CD4-positive, alpha-beta T cell (primary cell): ENCODE measurements at regions not wholly inside any gene's neighbourhood (a gene's known extent, or its start where the extent isn't known, plus 50 kb on each side); places are given as distances from the start of the nearest gene placed in this dataset.

Source experiments
- ATAC-seq: fragments of 200-7000 bp; cut with Tn5 transposase; one replicate; pipeline ENCODE4 v1.10.0; 2022; ENCODE audit warnings: mild to moderate bottlenecking; ENCODE audit not compliant: poor library complexity
- CTCF ChIA-PET: fragments of 350-600 bp; sonication (Branson Sonifier 250); formaldehyde crosslinking; loops from one replicate; lab custom pipeline; 2021; ENCODE audit warnings: antibody characterized with exemption, inconsistent platforms; lab: Charles Lee
- POLR2A ChIA-PET: fragments of 350-600 bp; sonication (Branson Sonifier 250); formaldehyde crosslinking; loops from one replicate; lab custom pipeline; 2021; ENCODE audit warnings: antibody characterized with exemption, inconsistent platforms; lab: Charles Lee
- DNase-seq, 14 experiments: peaks; one replicate each; pipeline ENCODE4 v3.0.0-alpha.2; 2013 to 2020; ENCODE audit warnings: mixed read lengths in 2 of 14
- H3K27ac ChIP-seq, 2 donors: one replicate each; pipeline versions ENCODE4 v1.5.1 to v1.7.0; 2013; ENCODE audit warnings: low read length in 2 of 2, low read depth in 1 of 2, mild to moderate bottlenecking in 1 of 2
- H3K27me3 ChIP-seq, 2 experiments: 1 replicate in 1 of 2; 2 replicates in 1 of 2; pipeline versions ENCODE4 v1.6.1 to v1.7.0; 2013; ENCODE audit warnings: low read length in 2 of 2, control low read depth in 1 of 2, mild to moderate bottlenecking in 1 of 2, moderate library complexity in 1 of 2; ENCODE audit not compliant: insufficient read depth in 2 of 2, control insufficient read depth in 1 of 2
- H3K36me3 ChIP-seq: one replicate; pipeline ENCODE4 v1.6.1; 2013; ENCODE audit warnings: low read length, control low read depth; ENCODE audit not compliant: insufficient read depth
- H3K4me1 ChIP-seq: one replicate; pipeline ENCODE4 v1.6.1; 2013; ENCODE audit warnings: low read length, control low read depth; ENCODE audit not compliant: insufficient read depth
- H3K4me3 ChIP-seq: one replicate; pipeline ENCODE4 v1.5.1; 2013; ENCODE audit warnings: mild to moderate bottlenecking, low read length, moderate library complexity
- H3K9me3 ChIP-seq, 2 experiments: 1 replicate in 1 of 2; 2 replicates in 1 of 2; pipeline versions ENCODE4 v1.6.1 to v1.7.0; 2013; ENCODE audit warnings: low read length in 2 of 2, mild to moderate bottlenecking in 2 of 2, control low read depth in 1 of 2, moderate library complexity in 1 of 2; ENCODE audit not compliant: control insufficient read depth in 1 of 2, insufficient read depth in 1 of 2
- H3K27ac Mint-ChIP-seq: one replicate; pipeline ENCODE4 v1.8.0; 2020; ENCODE audit warnings: mixed read lengths
- H3K27me3 Mint-ChIP-seq: one replicate; pipeline ENCODE4 v1.8.0; 2021; ENCODE audit warnings: mixed read lengths
- H3K36me3 Mint-ChIP-seq: one replicate; pipeline ENCODE4 v1.8.0; 2021; ENCODE audit warnings: low read depth, mixed read lengths
- H3K4me1 Mint-ChIP-seq: one replicate; pipeline ENCODE4 v1.8.0; 2021; ENCODE audit warnings: low read depth, mixed read lengths
- H3K4me3 Mint-ChIP-seq: one replicate; pipeline ENCODE4 v1.8.0; 2020; ENCODE audit warnings: mild to moderate bottlenecking, mixed read lengths
- H3K9me3 Mint-ChIP-seq: one replicate; pipeline ENCODE4 v1.8.0; 2020; ENCODE audit warnings: mixed read lengths
- CTCF ChIP-seq: fragments of 200-600 bp; IDR thresholded peaks from one replicate; pipeline ENCODE4 v1.8.0; 2022; ENCODE audit warnings: antibody characterized with exemption, mild to moderate bottlenecking
- intact Hi-C, 2 experiments: fragments of 100-400 bp; cut with DNase I in 1 of 2; cut with micrococcal nuclease in 1 of 2; formaldehyde crosslinking; loops; one replicate each; pipeline versions ENCODE4 v1.15.1 to v1.9.0; 2023 to 2025; cut with DNase I, micrococcal nuclease

- CTCF ChIA-PET: no interaction called here
- Histone ChIP-seq H3K4me1 (no peaks in the 10 kb centered on the region), H3K4me3 (no peak overlapping the region), H3K27ac (no peak overlapping the region), H3K9me3 (no peaks in the 10 kb centered on the region), H3K36me3 (no peaks in the 10 kb centered on the region), H3K27me3 (no peaks in the 10 kb centered on the region)
- intact Hi-C loops: no loop called here
- Mint-ChIP-seq H3K27ac (no peak overlapping the region), H3K9me3 (peaks cover 5% of the 10 kb centered on the region), H3K4me1 (no peaks in the 10 kb centered on the region), H3K27me3 (no peaks in the 10 kb centered on the region), H3K36me3 (no peaks in the 10 kb centered on the region), H3K4me3 (no peak overlapping the region)
- no peak for DNase-seq
- TF ChIP-seq CTCF: no peak
- POLR2A ChIA-PET: no interaction called here
- ATAC-seq: no peak
Measured at GRCh38 chr4:176406297-176406696, 86.5 kb downstream of the SPCS3 start.

GRCh38 chr4:176406736-176407135 lies 87.0 kb downstream of the SPCS3 start:
- Mint-ChIP-seq H3K4me3 (no peak overlapping the region), H3K27ac (no peak overlapping the region), H3K36me3 (no peaks in the 10 kb centered on the region), H3K9me3 (peaks cover 7% of the 10 kb centered on the region), H3K27me3 (no peaks in the 10 kb centered on the region), H3K4me1 (no peaks in the 10 kb centered on the region)
- ATAC-seq (no peak), DNase-seq (no peak)
- H3K27ac ChIP-seq: no peak overlapping the region
- no peaks in the 10 kb centered on the region for H3K27me3 ChIP-seq
- H3K36me3 ChIP-seq: no peaks in the 10 kb centered on the region
- intact Hi-C loops: no loop called here
- ChIA-PET CTCF (no interaction called here), POLR2A (no interaction called here)
- H3K4me1 ChIP-seq: no peaks in the 10 kb centered on the region
- no peak for TF ChIP-seq CTCF
- H3K4me3 ChIP-seq: no peak overlapping the region
- no peaks in the 10 kb centered on the region for H3K9me3 ChIP-seq

- ATAC-seq: no peak
- no peaks in the 10 kb centered on the region for H3K36me3 Mint-ChIP-seq
- H3K27ac Mint-ChIP-seq: no peak overlapping the region
- CTCF ChIA-PET: no interaction called here
- intact Hi-C loops: no loop called here
- H3K27me3 ChIP-seq: no peaks in the 10 kb centered on the region
- POLR2A ChIA-PET: no interaction called here
- DNase-seq: no peak
- H3K9me3 ChIP-seq: no peaks in the 10 kb centered on the region
- TF ChIP-seq CTCF: no peak
- H3K4me1 Mint-ChIP-seq: no peaks in the 10 kb centered on the region
- H3K27ac ChIP-seq: no peak overlapping the region
- H3K4me3 ChIP-seq: no peak overlapping the region
- no peak overlapping the region for H3K4me3 Mint-ChIP-seq
- no peaks in the 10 kb centered on the region for H3K36me3 ChIP-seq
- no peaks in the 10 kb centered on the region for H3K4me1 ChIP-seq
- H3K9me3 Mint-ChIP-seq: peaks cover 3% of the 10 kb centered on the region
- no peaks in the 10 kb centered on the region for H3K27me3 Mint-ChIP-seq
Measured at GRCh38 chr4:176409627-176410026, 89.9 kb downstream of the SPCS3 start.
